Hepatocyte (in vitro differentiated cells): ENCODE measurements at regions not wholly inside any gene's neighbourhood (a gene's known extent, or its start where the extent isn't known, plus 50 kb on each side); places are given as distances from the start of the nearest gene placed in this dataset.

ENCODE experiments used
- CTCF ChIP-seq: fragments of 200-600 bp; sonication (generic); IDR thresholded peaks from 2 replicates; pipeline ENCODE4 v1.5.1; 2016; ENCODE audit warnings: antibody characterized with exemption, mild to moderate bottlenecking; ENCODE audit not compliant: poor library complexity
- EZH2 ChIP-seq: fragments of 200-600 bp; sonication (generic); IDR thresholded peaks from 2 replicates; pipeline ENCODE4 v1.6.1; 2016; ENCODE audit warnings: antibody characterized with exemption, mild to moderate bottlenecking, borderline replicate concordance
- EZH2phosphoT487 ChIP-seq: fragments of 200-600 bp; sonication (generic); IDR thresholded peaks from one replicate; pipeline ENCODE4 v1.6.1; 2018; ENCODE audit warnings: antibody characterized with exemption, mild to moderate bottlenecking, low read depth, moderate library complexity; ENCODE audit not compliant: unreplicated experiment, severe bottlenecking

- TF ChIP-seq EZH2 (no peak), CTCF (peak; percentile 30), EZH2phosphoT487 (no peak)
Measured at GRCh38 chr3:117407317-117407716, 697.7 kb downstream of the TUSC7 start.
